PC-3 (cell line): ENCODE measurements at regions not wholly inside any gene's neighbourhood (a gene's known extent, or its start where the extent isn't known, plus 50 kb on each side); places are given as distances from the start of the nearest gene placed in this dataset.

Experiments used
- ATAC-seq: fragments of 200-7000 bp; cut with Tn5 transposase; 2 replicates; pipeline ENCODE4 v1.9.1; 2020; ENCODE audit warnings: mild to moderate bottlenecking, moderate library complexity
- BruUV-seq: library from RNA; stranded (reverse); fragments of 400-500 nt; replicated peaks from 2 replicates; lab custom pipeline; 2021; lab: Mats Ljungman, UMichigan
- CTCF ChIA-PET: fragments of 300-600 bp; sonication (Branson Sonifier 250); formaldehyde crosslinking; loops from one replicate; lab custom pipeline; 2022; ENCODE audit warnings: antibody characterized with exemption; lab: Charles Lee
- POLR2A ChIA-PET: fragments of 300-600 bp; sonication (Branson Sonifier 250); formaldehyde crosslinking; loops from one replicate; lab custom pipeline; 2022; ENCODE audit warnings: antibody characterized with exemption; ENCODE audit not compliant: unreplicated experiment; lab: Charles Lee
- DNase-seq: peaks from one replicate; pipeline ENCODE4 v3.0.0-alpha.2; 2015
- H2AFZ ChIP-seq: fragments of 300-600 bp; sonication (generic); 2 replicates; pipeline ENCODE4 v1.6.0; 2016; ENCODE audit warnings: antibody characterized with exemption, low read length
- H3F3A ChIP-seq: fragments of 300-600 bp; sonication (generic); one replicate; pipeline ENCODE4 v1.6.0; 2017; ENCODE audit warnings: antibody characterized with exemption, low read length, control low read depth, mild to moderate bottlenecking; ENCODE audit not compliant: unreplicated experiment
- H3K27ac ChIP-seq: fragments of 300-600 bp; sonication (generic); 2 replicates; pipeline ENCODE4 v1.5.1; 2016; ENCODE audit warnings: mild to moderate bottlenecking, low read length
- H3K27me3 ChIP-seq: fragments of 300-600 bp; sonication (generic); 2 replicates; pipeline ENCODE4 v1.6.1; 2016; ENCODE audit warnings: low read length, mixed read lengths
- H3K36me3 ChIP-seq: fragments of 300-600 bp; sonication (generic); 2 replicates; pipeline ENCODE4 v1.6.1; 2016; ENCODE audit warnings: low read depth, mixed run types, low read length, mixed read lengths
- H3K4me1 ChIP-seq: fragments of 300-600 bp; sonication (generic); 2 replicates; pipeline ENCODE4 v1.5.1; 2016; ENCODE audit warnings: low read length; ENCODE audit not compliant: insufficient read depth
- H3K4me2 ChIP-seq: fragments of 300-600 bp; sonication (generic); 2 replicates; pipeline ENCODE4 v1.6.0; 2016; ENCODE audit warnings: low read length
- H3K4me3 ChIP-seq: fragments of 300-600 bp; sonication (generic); 2 replicates; pipeline ENCODE4 v1.5.1; 2016; ENCODE audit warnings: mild to moderate bottlenecking, low read length, mixed read lengths
- H3K79me2 ChIP-seq: fragments of 300-600 bp; sonication (generic); 2 replicates; pipeline ENCODE4 v1.6.1; 2017; ENCODE audit warnings: low read length, mixed read lengths
- H3K9ac ChIP-seq: fragments of 300-600 bp; sonication (generic); 2 replicates; pipeline ENCODE4 v1.6.0; 2016; ENCODE audit warnings: mild to moderate bottlenecking, low read length
- H3K9me2 ChIP-seq: fragments of 300-600 bp; sonication (generic); replicated peaks from 2 replicates; pipeline ENCODE4 v1.6.1; 2016; ENCODE audit warnings: mixed run types, low read length, mixed read lengths
- H3K9me3 ChIP-seq: fragments of 300-600 bp; sonication (generic); 2 replicates; pipeline ENCODE4 v1.6.1; 2016; ENCODE audit warnings: low read length, mixed read lengths
- H4K20me1 ChIP-seq: fragments of 300-600 bp; sonication (generic); 2 replicates; pipeline ENCODE4 v1.6.1; 2016; ENCODE audit warnings: low read length, mixed read lengths
- CTCF ChIP-seq: fragments of 300-600 bp; sonication (generic); conservative IDR thresholded peaks from 2 replicates; pipeline ENCODE4 v1.5.1; 2017; ENCODE audit warnings: antibody characterized with exemption, low read depth, mild to moderate bottlenecking, low read length
- EZH2 ChIP-seq: fragments of 300-600 bp; sonication (generic); IDR thresholded peaks from one replicate; pipeline ENCODE4 v1.6.1; 2017; ENCODE audit warnings: antibody characterized with exemption, mild to moderate bottlenecking, low read length; ENCODE audit not compliant: unreplicated experiment
- EZH2phosphoT487 ChIP-seq: fragments of 300-600 bp; sonication (generic); IDR thresholded peaks from 2 replicates; pipeline ENCODE4 v1.6.1; 2018; ENCODE audit warnings: mild to moderate bottlenecking, antibody characterized with exemption, low read length, borderline replicate concordance
- intact Hi-C: fragments of 100-400 bp; cut with micrococcal nuclease; formaldehyde crosslinking; loops from 2 replicates; pipeline ENCODE4 v1.9.0; 2023

GRCh38 chr3:78496501-78496900 is 1271.3 kb downstream of the ROBO1 start:
- CTCF ChIA-PET: no interaction called here

DNA sequence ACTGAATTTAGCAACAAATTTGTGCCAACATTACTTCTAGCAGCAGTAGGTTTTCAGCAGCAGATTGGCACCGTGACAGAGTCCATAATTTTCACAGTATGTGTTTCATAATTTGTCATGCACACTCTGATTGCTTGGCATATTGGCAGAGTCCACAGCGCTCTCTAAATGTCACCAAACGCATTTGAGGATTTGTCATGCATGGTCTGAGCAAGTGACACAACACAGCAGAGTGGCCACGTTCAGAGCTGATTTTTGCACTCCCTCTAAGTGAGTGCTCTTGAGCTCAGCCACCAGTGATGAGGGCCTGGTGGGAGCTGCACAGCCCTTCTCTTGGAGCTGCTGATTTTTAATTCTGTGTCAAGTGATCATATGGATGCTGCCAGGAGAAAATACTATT is 1270.8 kb downstream of the ROBO1 start:
- ChIA-PET CTCF (no interaction called here), POLR2A (no interaction called here)
- Histone ChIP-seq H3K4me2 (no peak overlapping the region), H3K4me1 (no peaks in the 10 kb centered on the region), H3K36me3 (no peaks in the 10 kb centered on the region), H3F3A (no peaks in the 10 kb centered on the region), H3K9me2 (no peaks in the 10 kb centered on the region), H2AFZ (no peak overlapping the region), H3K27ac (no peak overlapping the region), H3K9ac (no peak overlapping the region), H3K27me3 (no peaks in the 10 kb centered on the region), H3K4me3 (no peak overlapping the region), H3K79me2 (no peaks in the 10 kb centered on the region), H3K9me3 (no peaks in the 10 kb centered on the region), H4K20me1 (no peaks in the 10 kb centered on the region)
- ATAC-seq (peak; percentile 43), DNase-seq (no peak)
- intact Hi-C loops: no loop called here
- TF ChIP-seq EZH2phosphoT487: no peak
- TF ChIP-seq CTCF: no peak
- no peak for TF ChIP-seq EZH2
- no TSS peak for BruUV-seq

More at GRCh38 chr3:78496501-78496900, 1271.3 kb downstream of the ROBO1 start:
- Histone ChIP-seq H3K36me3 (no peaks in the 10 kb centered on the region), H3K27ac (no peak overlapping the region), H3K9ac (no peak overlapping the region), H4K20me1 (no peaks in the 10 kb centered on the region), H3K4me1 (no peaks in the 10 kb centered on the region), H2AFZ (no peak overlapping the region), H3K27me3 (no peaks in the 10 kb centered on the region), H3K4me3 (no peak overlapping the region), H3K4me2 (no peak overlapping the region), H3F3A (no peaks in the 10 kb centered on the region), H3K9me2 (no peaks in the 10 kb centered on the region), H3K9me3 (no peaks in the 10 kb centered on the region), H3K79me2 (no peaks in the 10 kb centered on the region)
- DNase-seq: no peak
- no TSS peak for BruUV-seq
- ATAC-seq: peak; percentile 29; the same call in 1 of the 2 replicates
- intact Hi-C loops: no loop called here
- POLR2A ChIA-PET: no interaction called here
- TF ChIP-seq CTCF (no peak), EZH2phosphoT487 (no peak), EZH2 (no peak)

- Histone ChIP-seq H3K4me2 (no peak overlapping the region), H2AFZ (no peak overlapping the region), H3K9me2 (no peaks in the 10 kb centered on the region), H3K9ac (no peak overlapping the region), H3K36me3 (no peaks in the 10 kb centered on the region), H3K27ac (no peak overlapping the region), H3K4me3 (no peak overlapping the region), H3K9me3 (no peaks in the 10 kb centered on the region), H4K20me1 (no peaks in the 10 kb centered on the region), H3F3A (no peaks in the 10 kb centered on the region), H3K27me3 (no peaks in the 10 kb centered on the region), H3K79me2 (no peaks in the 10 kb centered on the region), H3K4me1 (no peaks in the 10 kb centered on the region)
- intact Hi-C loops: no loop called here
- CTCF ChIA-PET: interaction anchor here (0.6 kb wide), 1 partner anchor 170 kb away, joined by 4 read pairs; no protein-coding TSS in a partner anchor
- DNase-seq (peak; percentile 16), ATAC-seq (no peak)
- POLR2A ChIA-PET: no interaction called here
- no peak for TF ChIP-seq CTCF
- TF ChIP-seq EZH2: no peak
- no peak for TF ChIP-seq EZH2phosphoT487
- no TSS peak for BruUV-seq
Observed at GRCh38 chr3:78497767-78498166, 1270.0 kb downstream of the ROBO1 start.
